ENCODE measurements at regions not wholly inside any gene's neighbourhood (a gene's known extent, or its start where the extent isn't known, plus 50 kb on each side); places are given as distances from the start of the nearest gene placed in this dataset.

DNA sequence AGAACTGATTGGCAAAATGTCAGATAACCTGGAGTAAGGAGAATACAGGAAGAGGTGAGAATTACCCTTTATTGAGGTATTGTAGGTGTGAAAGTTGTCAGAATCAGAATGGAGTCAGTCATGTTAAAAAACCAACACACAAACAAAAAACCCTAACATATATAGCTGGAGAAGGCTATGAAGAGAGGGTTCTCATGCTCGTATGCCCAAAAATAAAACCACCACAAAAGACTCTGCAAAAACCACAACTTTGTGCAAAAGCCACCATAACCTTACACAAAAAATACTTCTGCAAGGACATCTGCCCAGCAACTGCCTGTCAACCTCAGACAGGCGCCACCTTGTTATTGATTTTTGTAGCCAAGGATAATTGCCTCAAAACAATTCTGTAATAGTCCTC lies 136.0 kb downstream of the CD47 start:
- TF ChIP-seq EZH2 (IDR thresholded peaks at IDR 0.05; ENCODE audit: low read length) = no peak
- TF ChIP-seq, protein P1, sequence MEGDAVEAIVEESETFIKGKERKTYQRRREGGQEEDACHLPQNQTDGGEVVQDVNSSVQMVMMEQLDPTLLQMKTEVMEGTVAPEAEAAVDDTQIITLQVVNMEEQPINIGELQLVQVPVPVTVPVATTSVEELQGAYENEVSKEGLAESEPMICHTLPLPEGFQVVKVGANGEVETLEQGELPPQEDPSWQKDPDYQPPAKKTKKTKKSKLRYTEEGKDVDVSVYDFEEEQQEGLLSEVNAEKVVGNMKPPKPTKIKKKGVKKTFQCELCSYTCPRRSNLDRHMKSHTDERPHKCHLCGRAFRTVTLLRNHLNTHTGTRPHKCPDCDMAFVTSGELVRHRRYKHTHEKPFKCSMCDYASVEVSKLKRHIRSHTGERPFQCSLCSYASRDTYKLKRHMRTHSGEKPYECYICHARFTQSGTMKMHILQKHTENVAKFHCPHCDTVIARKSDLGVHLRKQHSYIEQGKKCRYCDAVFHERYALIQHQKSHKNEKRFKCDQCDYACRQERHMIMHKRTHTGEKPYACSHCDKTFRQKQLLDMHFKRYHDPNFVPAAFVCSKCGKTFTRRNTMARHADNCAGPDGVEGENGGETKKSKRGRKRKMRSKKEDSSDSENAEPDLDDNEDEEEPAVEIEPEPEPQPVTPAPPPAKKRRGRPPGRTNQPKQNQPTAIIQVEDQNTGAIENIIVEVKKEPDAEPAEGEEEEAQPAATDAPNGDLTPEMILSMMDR (optimal IDR thresholded peaks at IDR 0.05 in 1 of 3, IDR thresholded peaks at IDR 0.05 in 1 of 3, conservative IDR thresholded peaks at IDR 0.05 in 1 of 3; ENCODE audit: extremely low read depth in 1 of 3, insufficient read depth in 2 of 3, low read length in 3 of 3) = no peak

Data from keratinocyte (primary cell).